H9 (cell line): ENCODE measurements at regions not wholly inside any gene's neighbourhood (a gene's known extent, or its start where the extent isn't known, plus 50 kb on each side); places are given as distances from the start of the nearest gene placed in this dataset.

ENCODE experiments used
- DNase-seq: peaks from one replicate; pipeline ENCODE4 v3.0.0-alpha.2; 2017
- H2AFZ ChIP-seq: one replicate; pipeline ENCODE4 v1.6.1; 2013; ENCODE audit warnings: mild to moderate bottlenecking, low read length, control low read depth, moderate library complexity
- H2AK5ac ChIP-seq: 2 replicates; pipeline ENCODE4 v1.6.1; 2013; ENCODE audit warnings: low read length, control low read depth, mixed read lengths; ENCODE audit not compliant: insufficient read length
- H2BK120ac ChIP-seq: one replicate; pipeline ENCODE4 v1.6.1; 2013; ENCODE audit warnings: low read depth, mild to moderate bottlenecking, low read length, control low read depth, inconsistent platforms; ENCODE audit not compliant: poor library complexity, severe bottlenecking
- H2BK12ac ChIP-seq: 2 replicates; pipeline ENCODE4 v1.6.1; 2013; ENCODE audit warnings: low read length, control low read depth, mixed read lengths, low read depth; ENCODE audit not compliant: insufficient read length
- H2BK15ac ChIP-seq: 2 replicates; pipeline ENCODE4 v1.6.1; 2013; ENCODE audit warnings: low read depth, low read length, control low read depth
- H2BK20ac ChIP-seq: one replicate; pipeline ENCODE4 v1.6.1; 2013; ENCODE audit warnings: low read depth, mild to moderate bottlenecking, low read length, control low read depth, inconsistent platforms; ENCODE audit not compliant: poor library complexity, severe bottlenecking
- H2BK5ac ChIP-seq: 2 replicates; pipeline ENCODE4 v1.6.1; 2013; ENCODE audit warnings: low read length, control low read depth, mixed read lengths; ENCODE audit not compliant: insufficient read length
- H3K14ac ChIP-seq: 2 replicates; pipeline ENCODE4 v1.6.1; 2013; ENCODE audit warnings: low read length, control low read depth; ENCODE audit not compliant: insufficient read depth
- H3K18ac ChIP-seq: 2 replicates; pipeline ENCODE4 v1.6.1; 2013; ENCODE audit warnings: low read depth, mild to moderate bottlenecking, mixed read lengths, low read length, control low read depth; ENCODE audit not compliant: insufficient read length
- H3K23ac ChIP-seq: 2 replicates; pipeline ENCODE4 v1.6.1; 2013; ENCODE audit warnings: low read length, control low read depth, mixed read lengths, low read depth; ENCODE audit not compliant: insufficient read length
- H3K23me2 ChIP-seq: 2 replicates; pipeline ENCODE4 v1.6.1; 2013; ENCODE audit warnings: low read depth, mild to moderate bottlenecking, mixed read lengths, low read length, control low read depth; ENCODE audit not compliant: insufficient read length, poor library complexity, severe bottlenecking
- H3K27ac ChIP-seq: 2 replicates; pipeline ENCODE4 v1.5.1; 2013; ENCODE audit warnings: low read length, control low read depth, mixed read lengths, low read depth; ENCODE audit not compliant: insufficient read length
- H3K27me3 ChIP-seq: 2 replicates; pipeline ENCODE4 v1.6.1; 2013; ENCODE audit warnings: low read length, control low read depth, inconsistent platforms; ENCODE audit not compliant: insufficient read depth
- H3K4ac ChIP-seq: 2 replicates; pipeline ENCODE4 v1.6.1; 2013; ENCODE audit warnings: low read depth, mild to moderate bottlenecking, control low read depth, inconsistent platforms, low read length, moderate library complexity
- H3K4me1 ChIP-seq: 2 replicates; pipeline ENCODE4 v1.6.1; 2013; ENCODE audit warnings: low read length, control low read depth, inconsistent platforms; ENCODE audit not compliant: insufficient read depth
- H3K4me2 ChIP-seq: 2 replicates; pipeline ENCODE4 v1.6.1; 2013; ENCODE audit warnings: low read length, control low read depth, mixed read lengths; ENCODE audit not compliant: insufficient read length, insufficient read depth
- H3K56ac ChIP-seq: 2 replicates; pipeline ENCODE4 v1.6.1; 2013; ENCODE audit warnings: low read depth, mild to moderate bottlenecking, mixed read lengths, low read length, control low read depth; ENCODE audit not compliant: insufficient read length
- H3K79me1 ChIP-seq: 2 replicates; pipeline ENCODE4 v1.6.1; 2013; ENCODE audit warnings: low read depth, mild to moderate bottlenecking, moderate library complexity, low read length, control low read depth, inconsistent platforms; ENCODE audit not compliant: insufficient read depth, poor library complexity, severe bottlenecking
- H3K79me2 ChIP-seq: 2 replicates; pipeline ENCODE4 v1.6.1; 2013; ENCODE audit warnings: low read length, control low read depth, inconsistent platforms; ENCODE audit not compliant: insufficient read depth
- H3K9ac ChIP-seq: 2 replicates; pipeline ENCODE4 v1.6.1; 2013; ENCODE audit warnings: low read length, control low read depth, mixed read lengths; ENCODE audit not compliant: insufficient read length; ENCODE audit errors: extremely low read depth
- H3K9me3 ChIP-seq: one replicate; pipeline ENCODE4 v1.6.1; 2013; ENCODE audit warnings: low read depth, low read length, inconsistent platforms; ENCODE audit not compliant: control insufficient read depth
- H3T11ph ChIP-seq: one replicate; pipeline ENCODE4 v1.6.1; 2013; ENCODE audit warnings: mild to moderate bottlenecking, low read length, control low read depth, inconsistent platforms
- H4K20me1 ChIP-seq: one replicate; pipeline ENCODE4 v1.6.1; 2013; ENCODE audit not compliant: control insufficient read depth, insufficient read length, insufficient read depth
- H4K5ac ChIP-seq: 2 replicates; pipeline ENCODE4 v1.6.1; 2013; ENCODE audit warnings: low read depth, mild to moderate bottlenecking, mixed read lengths, low read length, control low read depth; ENCODE audit not compliant: insufficient read length
- H4K8ac ChIP-seq: replicated peaks from 2 replicates; pipeline ENCODE4 v1.6.1; 2013; ENCODE audit warnings: low read length, control low read depth, mixed read lengths, low read depth; ENCODE audit not compliant: insufficient read length
- H4K91ac ChIP-seq: 2 replicates; pipeline ENCODE4 v1.6.1; 2013; ENCODE audit warnings: low read depth, mild to moderate bottlenecking, moderate library complexity, mixed read lengths, low read length, control low read depth; ENCODE audit not compliant: insufficient read length
- H3K27ac Mint-ChIP-seq, 3 experiments: 2 replicates in 2 of 3; 3 replicates in 1 of 3; pipeline ENCODE4 v1.8.0; 2020 to 2021; ENCODE audit warnings: mixed read lengths in 3 of 3, mild to moderate bottlenecking in 1 of 3, moderate library complexity in 1 of 3
- H3K27me3 Mint-ChIP-seq: 2 replicates; pipeline ENCODE4 v1.8.0; 2021; ENCODE audit warnings: low read depth, mild to moderate bottlenecking, moderate library complexity, mixed read lengths
- H3K36me3 Mint-ChIP-seq, 3 experiments: 2 replicates in 2 of 3; 3 replicates in 1 of 3; pipeline ENCODE4 v1.8.0; 2020 to 2021; ENCODE audit warnings: low read depth in 3 of 3, mixed read lengths in 3 of 3; ENCODE audit not compliant: insufficient read depth in 1 of 3
- H3K4me1 Mint-ChIP-seq, 2 experiments: 2 replicates each; pipeline ENCODE4 v1.8.0; 2020; ENCODE audit warnings: mixed read lengths in 2 of 2
- H3K4me3 Mint-ChIP-seq, 2 experiments: 2 replicates in 1 of 2; 3 replicates in 1 of 2; pipeline ENCODE4 v1.8.0; 2020 to 2021; ENCODE audit warnings: mild to moderate bottlenecking in 2 of 2, mixed read lengths in 2 of 2, moderate library complexity in 1 of 2
- H3K9me3 Mint-ChIP-seq, 2 experiments: 2 replicates in 1 of 2; 3 replicates in 1 of 2; pipeline ENCODE4 v1.8.0; 2020; ENCODE audit warnings: mild to moderate bottlenecking in 2 of 2, mixed read lengths in 2 of 2, moderate library complexity in 1 of 2
- WGBS: extraction: QIAGEN DNeasy Blood & Tissue Kit; methylation state at CpG from one replicate; pipeline ENCODE4 v1.1.7; 2013; ENCODE audit warnings: missing lambda C conversion rate, low lambda C conversion rate, mixed read lengths; ENCODE audit not compliant: insufficient read length; ENCODE audit errors: extremely low coverage; 5-methylcytosine and 5-hydroxymethylcytosine counted together
- TF ChIP-seq, protein P1 (sequence below): fragments of 200-600 bp; sonication (generic); conservative IDR thresholded peaks from 3 replicates; pipeline ENCODE4 v1.8.0; 2021; ENCODE audit warnings: antibody characterized with exemption, mild to moderate bottlenecking

DNA sequence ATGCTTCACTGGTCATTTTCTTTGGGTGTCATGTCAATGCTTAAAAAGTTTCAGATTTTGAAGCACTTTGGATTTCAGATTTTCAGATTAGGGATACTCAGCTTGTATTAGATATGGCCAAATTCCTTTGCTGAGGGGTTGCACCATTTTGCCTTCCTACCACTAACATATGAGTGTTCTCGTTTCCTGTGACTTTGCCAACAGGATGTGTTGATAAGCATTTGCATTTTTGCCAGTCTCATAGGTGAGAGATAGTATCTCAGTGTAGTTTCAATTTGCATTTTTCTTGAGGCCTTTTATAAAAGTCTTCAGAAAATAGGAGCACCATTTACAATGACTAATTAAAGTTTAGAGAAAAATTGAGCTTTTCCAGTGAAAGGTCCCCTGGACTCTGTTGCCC is 71.6 kb upstream of the CLCN4 start:
- H2AK5ac ChIP-seq, result no peak overlapping the region
- no peaks in the 10 kb centered on the region for H3K27me3 ChIP-seq
- no peak overlapping the region for H3K27ac Mint-ChIP-seq
- peaks cover 2% of the 10 kb centered on the region; the same call in 1 of the 2 replicates for H3K4me1 ChIP-seq
- H4K5ac ChIP-seq, result no peak overlapping the region
- H3K9ac ChIP-seq, result no peak overlapping the region
- no peaks in the 10 kb centered on the region for H4K20me1 ChIP-seq
- WGBS, result no CpG with 5 or more reads among the region's 1 CpG
- TF ChIP-seq, protein P1, sequence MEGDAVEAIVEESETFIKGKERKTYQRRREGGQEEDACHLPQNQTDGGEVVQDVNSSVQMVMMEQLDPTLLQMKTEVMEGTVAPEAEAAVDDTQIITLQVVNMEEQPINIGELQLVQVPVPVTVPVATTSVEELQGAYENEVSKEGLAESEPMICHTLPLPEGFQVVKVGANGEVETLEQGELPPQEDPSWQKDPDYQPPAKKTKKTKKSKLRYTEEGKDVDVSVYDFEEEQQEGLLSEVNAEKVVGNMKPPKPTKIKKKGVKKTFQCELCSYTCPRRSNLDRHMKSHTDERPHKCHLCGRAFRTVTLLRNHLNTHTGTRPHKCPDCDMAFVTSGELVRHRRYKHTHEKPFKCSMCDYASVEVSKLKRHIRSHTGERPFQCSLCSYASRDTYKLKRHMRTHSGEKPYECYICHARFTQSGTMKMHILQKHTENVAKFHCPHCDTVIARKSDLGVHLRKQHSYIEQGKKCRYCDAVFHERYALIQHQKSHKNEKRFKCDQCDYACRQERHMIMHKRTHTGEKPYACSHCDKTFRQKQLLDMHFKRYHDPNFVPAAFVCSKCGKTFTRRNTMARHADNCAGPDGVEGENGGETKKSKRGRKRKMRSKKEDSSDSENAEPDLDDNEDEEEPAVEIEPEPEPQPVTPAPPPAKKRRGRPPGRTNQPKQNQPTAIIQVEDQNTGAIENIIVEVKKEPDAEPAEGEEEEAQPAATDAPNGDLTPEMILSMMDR, result no peak
- no peak overlapping the region for H3K56ac ChIP-seq
- H3K23ac ChIP-seq, result no peak overlapping the region
- H3K9me3 ChIP-seq, result no peaks in the 10 kb centered on the region
- no peak overlapping the region for H3K18ac ChIP-seq
- H3K4me3 Mint-ChIP-seq, result no peak overlapping the region
- no peak overlapping the region for H3K27ac ChIP-seq
- H4K91ac ChIP-seq, result no peak overlapping the region
- no peaks in the 10 kb centered on the region for H3K79me2 ChIP-seq
- peaks cover 5 to 7% of the 10 kb centered on the region in 2 experiments for H3K4me1 Mint-ChIP-seq
- no peak overlapping the region for H2BK5ac ChIP-seq
- H3K36me3 Mint-ChIP-seq, result peaks cover 16 to 39% (median 17%) of the 10 kb centered on the region in 3 experiments
- no peak overlapping the region for H2BK15ac ChIP-seq
- no peak overlapping the region for H2BK12ac ChIP-seq
- no peak overlapping the region for H2BK20ac ChIP-seq
- no peak overlapping the region for H3T11ph ChIP-seq
- no peak overlapping the region for H3K14ac ChIP-seq
- H3K27me3 Mint-ChIP-seq, result no peaks in the 10 kb centered on the region
- no peak overlapping the region for H4K8ac ChIP-seq
- H3K4ac ChIP-seq, result no peak overlapping the region
- H2BK120ac ChIP-seq, result no peak overlapping the region
- H3K23me2 ChIP-seq, result peaks cover 3% of the 10 kb centered on the region
- H3K9me3 Mint-ChIP-seq, result peaks cover 41 to 44% of the 10 kb centered on the region in 2 experiments
- H3K4me2 ChIP-seq, result no peak overlapping the region
- DNase-seq, result no peak
- no peak overlapping the region for H2AFZ ChIP-seq
- no peaks in the 10 kb centered on the region for H3K79me1 ChIP-seq
